ENCODE measurements at regions not wholly inside any gene's neighbourhood (a gene's known extent, or its start where the extent isn't known, plus 50 kb on each side); places are given as distances from the start of the nearest gene placed in this dataset.

- DNase-seq: no peak
Observed at GRCh38 chr1:147811273-147811672, 50.9 kb upstream of the GJA5 start.

GRCh38 chr1:147811751-147812150 lies 51.3 kb upstream of the GJA5 start:
- no peak for DNase-seq

DNA sequence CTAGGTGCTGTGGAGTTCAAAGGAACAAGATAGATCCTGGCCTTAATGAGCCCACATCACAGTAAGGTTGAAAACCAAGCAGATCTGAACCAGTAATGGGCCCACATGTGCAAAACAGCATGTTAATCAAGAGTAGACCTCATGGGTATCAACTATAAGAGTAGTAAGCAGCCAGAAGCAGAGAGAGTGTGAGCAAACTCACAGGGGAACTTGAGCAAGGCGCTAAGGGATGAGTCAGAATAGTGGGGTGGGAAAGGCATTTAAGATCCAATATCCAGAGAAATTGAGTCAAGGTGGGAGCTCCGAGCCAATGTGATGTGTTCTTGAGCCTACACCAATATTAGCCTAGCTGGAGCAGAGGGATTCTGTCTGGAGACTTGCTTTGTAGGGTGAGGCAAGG lies 52.4 kb upstream of the GJA5 start:
- no peak for DNase-seq

GRCh38 chr1:147815503-147815902 lies 55.1 kb upstream of the GJA5 start:
- DNase-seq: no peak

GRCh38 chr1:147820761-147821297 lies 60.4 kb upstream of the GJA5 start:
- no peak for DNase-seq

GRCh38 chr1:147821883-147822282 lies 61.5 kb upstream of the GJA5 start:
- no peak for DNase-seq

GRCh38 chr1:147822292-147822691 lies 61.9 kb upstream of the GJA5 start:
- DNase-seq: peak in 1 of 2 experiments; percentile 38

GRCh38 chr1:147824001-147824400 lies 63.6 kb upstream of the GJA5 start:
- DNase-seq: no peak

DNA sequence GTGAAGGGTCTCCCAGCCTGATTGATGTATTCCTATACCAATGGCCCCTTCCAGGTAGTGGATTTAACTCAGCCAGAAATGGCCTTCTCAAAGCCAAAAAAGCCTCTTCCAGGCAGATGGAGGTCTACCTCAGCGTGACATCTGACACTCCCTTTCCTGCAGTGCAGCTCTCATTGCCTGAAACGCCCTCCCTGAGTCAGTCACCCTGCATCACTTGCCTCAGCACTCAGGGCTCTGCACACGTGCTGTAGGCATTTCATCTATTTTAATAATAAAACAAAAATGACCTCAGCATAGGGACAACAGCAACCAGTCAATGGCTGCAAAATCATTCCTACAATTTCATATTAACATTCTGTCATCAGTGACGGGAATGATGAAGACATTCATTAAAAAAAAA lies 64.4 kb upstream of the GJA5 start:
- peak in 1 of 2 experiments; percentile 51 for DNase-seq

DNA sequence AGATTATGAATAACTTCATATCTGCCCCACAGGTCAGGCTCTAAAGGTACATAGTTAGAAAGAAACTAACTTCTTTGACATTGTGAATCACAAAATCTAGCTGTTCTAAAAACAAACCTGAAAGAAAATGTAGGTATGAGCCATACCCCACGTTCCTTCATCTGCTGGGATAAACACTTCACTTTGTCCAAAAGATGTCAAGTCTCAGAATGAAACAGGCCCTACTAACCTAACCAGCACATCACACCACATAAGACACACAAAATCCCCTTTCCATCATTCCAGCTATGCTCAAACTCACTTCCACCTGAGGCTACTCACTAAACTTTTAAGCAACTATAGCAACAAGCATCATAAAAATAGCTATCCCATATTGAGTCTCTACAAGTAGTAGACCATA lies 65.2 kb upstream of the GJA5 start:
- no peak for DNase-seq

DNA sequence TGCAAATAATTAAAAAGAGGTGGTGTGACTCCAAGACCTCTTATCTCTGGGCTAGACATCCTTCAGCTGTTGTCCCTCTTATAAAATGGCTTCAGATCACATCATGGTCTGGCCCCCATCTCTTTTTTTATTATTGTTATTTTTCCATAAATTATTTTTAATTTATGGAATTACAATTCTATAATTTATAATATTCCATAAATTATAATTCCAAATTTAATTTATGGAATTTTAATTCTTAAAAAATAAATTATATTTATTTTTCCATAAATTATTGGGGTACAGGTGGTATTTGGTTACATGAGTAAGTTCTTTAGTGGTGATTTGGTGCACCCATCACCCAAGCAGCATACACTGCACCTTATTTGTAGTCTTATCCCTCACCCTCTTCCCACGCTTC lies 65.9 kb upstream of the GJA5 start:
- no peak for DNase-seq

GRCh38 chr1:147833231-147833860 lies 69.2 kb upstream of the GJA8 start:
- no peak for DNase-seq

DNA sequence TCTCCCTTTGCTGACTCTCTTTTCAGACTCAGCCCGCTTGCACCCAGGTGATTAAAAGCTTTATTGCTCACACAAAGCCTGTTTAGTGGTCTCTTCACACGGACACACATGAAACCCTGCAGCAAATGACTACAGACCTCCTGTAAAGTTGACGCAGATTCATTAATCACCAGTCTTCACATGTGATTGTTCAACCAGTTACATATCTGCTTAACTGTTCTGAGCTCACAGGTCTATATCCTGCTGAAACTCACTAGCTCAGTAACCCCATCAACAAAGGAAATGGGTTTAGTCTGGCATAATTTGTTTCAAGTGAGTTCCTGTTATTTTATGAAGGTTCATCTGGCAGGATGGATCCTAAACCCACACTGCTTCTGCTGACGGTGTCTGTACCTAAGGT lies 68.4 kb upstream of the GJA8 start:
- DNase-seq: no peak

DNA sequence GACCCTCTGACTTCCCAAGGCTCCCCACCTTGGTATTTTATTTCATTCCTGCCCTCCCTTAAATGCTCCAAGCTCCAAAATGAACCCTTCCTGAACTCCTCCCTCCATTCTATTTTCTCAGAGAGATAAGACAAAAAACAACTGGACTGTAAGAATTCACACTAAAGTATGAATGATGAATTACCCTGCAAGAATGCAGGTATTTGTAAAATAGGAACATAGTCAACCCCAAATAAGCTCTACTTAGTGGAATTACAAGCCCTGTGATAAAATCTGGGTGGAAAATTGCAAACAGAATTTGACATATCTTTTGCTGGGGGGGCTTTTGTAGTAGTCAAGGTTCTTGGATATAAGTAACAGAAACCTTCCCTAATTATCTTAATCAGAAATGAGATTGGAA lies 67.8 kb upstream of the GJA8 start:
- DNase-seq: no peak

- peak in 1 of 2 experiments; percentile 36 for DNase-seq
Observed at GRCh38 chr1:147837129-147837963, 65.2 kb upstream of the GJA8 start.

- peak; percentile 80 to 93 for DNase-seq
Observed at GRCh38 chr1:147837964-147838292, 64.7 kb upstream of the GJA8 start.

DNA sequence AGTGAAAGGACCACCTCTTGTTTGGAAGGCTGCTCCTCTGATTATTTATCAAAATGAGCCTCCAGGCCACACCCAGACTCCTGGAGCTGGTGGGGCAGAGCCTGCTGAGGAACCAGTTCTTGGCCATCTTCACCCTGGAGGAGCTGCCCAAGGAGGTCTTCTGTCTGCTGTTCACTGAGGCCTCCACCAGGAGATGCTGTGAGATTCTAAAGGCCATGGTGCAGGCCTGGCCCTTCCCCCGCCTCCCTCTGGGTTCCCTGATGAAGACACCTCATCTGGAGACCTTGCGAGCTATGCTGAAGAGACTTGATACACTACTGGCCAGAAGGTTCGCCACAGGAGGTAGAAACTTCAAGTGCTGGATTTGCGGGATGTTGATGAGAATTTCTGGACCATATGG lies 61.7 kb upstream of the GJA8 start:
- peak; percentile 56 to 83 for DNase-seq

DNA sequence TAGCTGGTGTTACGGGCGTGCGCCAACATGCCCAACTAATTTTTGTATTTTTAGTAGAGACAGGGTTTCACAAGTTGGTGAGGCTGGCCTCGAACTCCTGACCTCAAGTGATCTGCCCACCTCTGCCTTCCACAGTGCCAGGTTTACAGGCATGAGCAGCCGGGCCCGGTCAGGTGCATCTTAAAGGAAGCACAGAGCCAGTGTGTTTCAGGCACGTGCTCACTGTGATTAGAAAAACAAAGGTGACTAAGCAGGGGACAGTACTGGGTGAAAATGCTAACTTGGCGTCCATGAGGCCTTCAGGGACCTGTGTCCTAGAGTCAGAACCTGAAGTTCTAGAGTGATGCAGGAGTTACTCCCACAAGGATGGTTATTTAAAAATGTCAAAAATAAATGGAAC lies 60.0 kb upstream of the GJA8 start:
- no peak for DNase-seq

DNA sequence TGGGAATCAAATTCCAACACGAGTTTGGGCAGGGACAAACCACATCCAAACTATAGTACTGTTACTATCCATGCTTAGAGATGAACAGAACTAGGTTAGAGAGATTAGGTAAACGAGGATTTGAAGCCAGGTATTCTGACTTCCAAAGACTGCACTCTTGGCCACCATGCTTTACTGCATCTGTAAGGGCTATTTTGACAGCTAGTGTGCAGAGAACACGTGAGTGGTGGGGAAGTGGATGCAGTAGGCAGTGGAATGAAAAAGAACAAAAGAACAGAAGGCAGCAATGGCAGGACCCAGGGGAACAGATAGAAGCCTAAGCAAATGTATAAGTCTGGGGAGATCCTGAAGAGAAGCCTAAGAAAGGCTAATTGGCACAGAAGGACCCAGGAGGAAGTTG lies 59.1 kb upstream of the GJA8 start:
- no peak for DNase-seq

DNA sequence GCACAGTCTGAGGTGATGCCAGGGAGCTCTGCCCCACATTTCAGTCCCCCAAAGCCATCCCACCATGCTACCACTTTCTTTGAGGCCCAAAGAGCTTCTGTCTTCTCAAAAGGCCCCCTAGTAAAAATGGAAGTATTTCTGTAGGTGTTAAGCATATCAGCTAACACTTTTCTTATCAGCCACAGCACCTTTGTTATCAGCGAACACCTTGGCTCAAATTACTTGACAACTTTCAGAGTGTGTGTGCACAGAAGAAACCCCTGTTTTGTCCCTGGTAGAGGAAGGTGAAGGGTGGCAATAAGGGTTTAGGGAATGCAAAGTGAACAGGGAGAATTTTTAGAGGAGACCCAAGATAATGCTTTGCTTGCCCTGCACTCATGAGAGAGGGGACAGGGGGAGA lies 54.8 kb upstream of the GJA8 start:
- DNase-seq: no peak

DNA sequence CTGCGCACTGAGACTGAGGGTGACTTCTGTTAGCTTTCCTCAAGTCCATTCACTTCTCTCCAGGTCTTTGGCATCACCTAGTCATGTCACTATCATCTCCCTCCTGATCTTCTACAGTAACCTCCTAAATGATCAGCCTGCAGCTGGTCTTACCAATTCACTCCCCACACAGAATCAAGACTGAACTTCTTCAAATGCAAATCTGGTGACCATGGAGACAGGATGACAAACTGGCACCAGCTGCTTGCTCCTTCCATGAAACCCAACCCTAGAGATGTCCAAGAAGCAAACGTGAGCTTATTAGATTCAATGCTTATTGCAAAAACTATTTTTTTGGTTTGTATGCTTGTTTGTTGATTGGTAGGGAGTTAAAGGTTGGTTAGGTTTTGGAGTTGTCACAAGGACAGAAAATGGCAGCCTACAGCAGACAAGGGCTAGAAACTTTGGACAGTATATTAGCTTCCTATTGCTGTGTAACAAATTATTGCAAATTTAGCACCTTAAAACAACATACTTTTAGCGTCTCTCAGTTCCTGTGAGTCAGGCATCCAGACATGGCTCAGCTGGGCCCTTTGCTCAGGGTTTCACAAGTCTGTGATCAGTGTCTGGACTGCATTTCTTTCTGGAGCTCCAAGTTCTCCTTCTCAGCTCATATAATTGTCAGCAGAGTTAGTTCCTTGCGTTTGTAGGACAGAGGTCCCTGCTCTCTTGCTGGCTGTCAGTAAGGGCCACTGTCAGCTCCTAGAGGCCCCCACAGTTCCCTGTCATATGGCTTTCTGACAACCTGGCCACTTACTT lies 53.3 kb upstream of the GJA8 start:
- peak in 1 of 2 experiments; percentile 48 for DNase-seq

GRCh38 chr1:147850737-147851136 lies 51.9 kb upstream of the GJA8 start:
- DNase-seq: no peak

DNA sequence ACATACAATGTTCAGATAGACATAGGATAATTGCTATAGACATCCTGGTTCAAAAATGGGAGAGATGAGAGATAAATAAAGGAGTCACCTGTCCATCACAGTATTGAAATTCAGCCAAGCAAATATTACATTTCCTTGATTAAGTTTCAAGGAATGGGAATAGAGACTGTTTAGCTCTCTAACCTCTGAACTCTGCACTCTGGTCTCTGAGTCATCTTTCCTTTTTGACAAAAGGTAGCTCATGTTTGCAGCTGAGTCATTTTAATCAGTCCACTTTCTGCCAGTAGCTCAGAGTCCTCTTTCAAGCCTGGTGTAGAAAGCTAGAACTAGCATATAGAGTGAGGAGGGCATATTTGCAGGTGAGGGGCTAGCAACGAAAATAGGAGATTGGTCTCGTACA lies 51.4 kb upstream of the GJA8 start:
- no peak for DNase-seq

All from NCI-H524 (cell line).